IPS-18a (cell line): ENCODE measurements at regions not wholly inside any gene's neighbourhood (a gene's known extent, or its start where the extent isn't known, plus 50 kb on each side); places are given as distances from the start of the nearest gene placed in this dataset.

Experiments
- H3K27ac ChIP-seq: one replicate; pipeline ENCODE4 v1.5.1; 2013; ENCODE audit warnings: low read length
- H3K27me3 ChIP-seq: one replicate; pipeline ENCODE4 v1.6.1; 2013; ENCODE audit warnings: mild to moderate bottlenecking, low read length; ENCODE audit not compliant: control insufficient read depth, insufficient read depth
- H3K36me3 ChIP-seq: one replicate; pipeline ENCODE4 v1.6.1; 2013; ENCODE audit warnings: low read depth, low read length; ENCODE audit not compliant: control insufficient read depth
- H3K4me1 ChIP-seq: one replicate; pipeline ENCODE4 v1.6.1; 2013; ENCODE audit warnings: low read depth, low read length; ENCODE audit not compliant: control insufficient read depth
- H3K4me3 ChIP-seq: one replicate; pipeline ENCODE4 v1.5.1; 2013; ENCODE audit warnings: low read length
- H3K9ac ChIP-seq: one replicate; pipeline ENCODE4 v1.6.1; 2013; ENCODE audit warnings: mild to moderate bottlenecking, low read length, moderate library complexity
- H3K9me3 ChIP-seq: one replicate; pipeline ENCODE4 v1.6.1; 2013; ENCODE audit warnings: low read depth, low read length; ENCODE audit not compliant: control insufficient read depth

DNA sequence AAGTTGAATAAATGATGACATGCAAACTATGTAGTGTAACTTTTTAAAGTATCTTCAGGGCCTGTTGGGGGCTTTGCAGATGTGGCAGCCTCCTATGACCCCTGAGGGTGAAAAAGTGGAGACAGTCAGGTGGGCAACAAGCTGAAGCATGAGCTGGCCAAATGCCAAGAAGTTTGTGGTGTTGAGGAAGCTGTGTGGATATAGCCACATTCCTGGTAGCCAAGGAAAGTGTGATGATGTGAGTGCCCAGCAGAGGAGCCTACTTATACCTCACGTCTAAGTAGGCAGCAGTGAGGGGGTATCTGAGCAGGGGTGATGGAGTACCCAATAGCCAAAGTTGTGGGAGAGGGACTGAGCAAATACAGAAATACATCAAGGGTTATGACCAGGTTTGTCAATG is 621.2 kb upstream of the CDH6 start:
- no peaks in the 10 kb centered on the region for H3K36me3 ChIP-seq
- no peak overlapping the region for H3K9ac ChIP-seq
- no peaks in the 10 kb centered on the region for H3K9me3 ChIP-seq
- H3K4me1 ChIP-seq, result no peaks in the 10 kb centered on the region
- H3K27ac ChIP-seq, result no peak overlapping the region
- H3K27me3 ChIP-seq, result no peaks in the 10 kb centered on the region
- H3K4me3 ChIP-seq, result no peak overlapping the region

DNA sequence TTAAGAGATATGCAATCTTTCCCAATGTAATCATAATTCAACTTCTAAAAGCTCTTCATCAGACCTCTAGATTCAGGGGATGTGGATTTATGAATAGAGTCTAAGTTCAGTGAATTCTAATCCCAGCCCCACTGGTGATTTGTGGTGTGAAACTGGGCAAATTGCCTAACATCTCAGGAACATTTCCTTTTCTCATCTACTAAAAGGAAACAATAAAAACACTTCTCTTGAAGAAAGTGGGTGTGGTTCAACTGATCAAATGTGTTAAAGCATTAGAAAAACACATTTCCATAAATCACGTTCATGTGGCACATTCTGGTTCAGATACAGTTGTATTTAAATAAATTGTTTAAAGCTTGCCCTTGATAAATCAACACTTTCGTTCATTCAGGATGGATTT is 631.7 kb upstream of the CDH6 start:
- no peak overlapping the region for H3K4me3 ChIP-seq
- no peaks in the 10 kb centered on the region for H3K27me3 ChIP-seq
- H3K9me3 ChIP-seq, result no peaks in the 10 kb centered on the region
- peaks cover 8% of the 10 kb centered on the region for H3K4me1 ChIP-seq
- H3K9ac ChIP-seq, result no peak overlapping the region
- no peak overlapping the region for H3K27ac ChIP-seq
- no peaks in the 10 kb centered on the region for H3K36me3 ChIP-seq

DNA sequence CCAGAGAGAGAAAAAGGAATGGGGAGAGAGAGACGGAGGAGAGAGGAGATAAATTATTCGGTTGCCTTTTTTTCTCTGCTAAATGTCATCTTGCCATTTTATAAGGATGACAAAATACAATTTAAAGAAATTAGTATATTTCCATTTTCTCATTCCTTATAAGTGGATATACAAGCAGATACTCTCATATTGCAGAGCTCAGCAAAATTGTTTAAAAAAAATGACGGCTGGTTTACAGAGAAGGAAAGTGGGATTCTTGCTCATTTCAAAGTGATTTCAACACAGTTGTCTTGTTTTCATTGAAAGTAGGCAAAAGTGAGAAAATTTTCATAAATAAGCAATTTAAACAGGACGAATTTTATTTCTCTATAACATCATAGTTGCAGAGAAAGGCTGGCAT is 641.9 kb upstream of the CDH6 start:
- H3K9ac ChIP-seq, result no peak overlapping the region
- H3K27me3 ChIP-seq, result no peaks in the 10 kb centered on the region
- H3K9me3 ChIP-seq, result no peaks in the 10 kb centered on the region
- no peak overlapping the region for H3K27ac ChIP-seq
- H3K36me3 ChIP-seq, result no peaks in the 10 kb centered on the region
- H3K4me1 ChIP-seq, result no peaks in the 10 kb centered on the region
- no peak overlapping the region for H3K4me3 ChIP-seq

GRCh38 chr5:30548580-30549305 is 644.7 kb upstream of the CDH6 start:
- Histone ChIP-seq H3K4me1 (no peaks in the 10 kb centered on the region), H3K27me3 (no peaks in the 10 kb centered on the region), H3K9ac (no peak overlapping the region), H3K9me3 (no peaks in the 10 kb centered on the region), H3K27ac (no peak overlapping the region), H3K36me3 (no peaks in the 10 kb centered on the region), H3K4me3 (no peak overlapping the region)

DNA sequence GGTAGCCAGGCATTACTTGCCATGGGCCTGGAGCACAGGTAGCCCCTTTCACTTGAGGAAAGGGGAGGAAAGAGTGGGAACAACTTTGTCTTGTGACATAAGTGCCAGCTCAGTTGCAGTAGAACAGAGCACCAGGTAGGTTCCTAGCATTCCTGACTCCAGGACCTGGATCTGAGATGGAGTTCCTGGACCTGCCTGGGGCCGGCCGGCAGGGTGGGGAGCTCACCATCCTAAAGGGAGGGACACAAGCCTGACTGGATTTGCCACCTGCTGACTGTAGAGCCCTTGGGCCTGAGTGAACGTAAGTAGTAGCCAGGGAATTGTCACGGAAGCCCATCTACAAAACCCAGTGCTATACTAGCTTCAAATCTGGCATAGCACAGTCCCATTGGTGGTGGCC is 653.3 kb upstream of the CDH6 start:
- Histone ChIP-seq H3K4me1 (no peaks in the 10 kb centered on the region), H3K4me3 (no peak overlapping the region), H3K36me3 (no peaks in the 10 kb centered on the region), H3K9me3 (no peaks in the 10 kb centered on the region), H3K27ac (no peak overlapping the region), H3K9ac (no peak overlapping the region), H3K27me3 (no peaks in the 10 kb centered on the region)

DNA sequence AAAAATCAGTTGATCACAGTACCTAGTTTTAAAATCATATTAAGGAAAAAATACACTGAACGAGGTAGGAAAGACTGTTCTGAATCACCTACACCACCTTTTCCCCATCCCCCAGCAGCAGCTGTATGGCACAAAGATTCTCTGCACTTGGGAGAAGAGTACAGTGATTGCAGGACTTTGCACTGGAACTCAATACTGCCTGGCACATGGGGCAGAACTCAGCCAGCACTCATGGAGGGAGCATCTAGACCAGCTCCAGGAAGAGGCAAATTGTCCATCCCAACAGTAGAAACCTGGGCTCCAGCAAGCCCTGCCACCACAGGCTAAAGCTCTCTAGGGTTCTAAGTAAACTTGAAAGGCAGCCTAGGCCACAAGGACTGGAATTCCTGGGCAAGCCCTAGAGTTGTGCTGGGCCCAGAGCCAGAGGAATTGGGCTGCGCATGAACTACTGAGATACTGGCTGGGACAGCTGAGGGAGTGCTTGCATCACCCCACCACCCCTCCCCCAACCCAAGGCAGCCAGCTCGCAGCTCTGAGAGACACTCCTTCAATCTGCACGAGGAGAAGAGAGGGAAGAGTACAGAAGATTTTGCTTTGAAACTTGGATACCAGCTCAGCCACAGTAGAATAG is 654.4 kb upstream of the CDH6 start:
- Histone ChIP-seq H3K27ac (no peak overlapping the region), H3K27me3 (no peaks in the 10 kb centered on the region), H3K9me3 (no peaks in the 10 kb centered on the region), H3K4me1 (no peaks in the 10 kb centered on the region), H3K4me3 (no peak overlapping the region), H3K9ac (no peak overlapping the region), H3K36me3 (no peaks in the 10 kb centered on the region)

- Histone ChIP-seq H3K9ac (no peak overlapping the region), H3K27me3 (no peaks in the 10 kb centered on the region), H3K9me3 (no peaks in the 10 kb centered on the region), H3K36me3 (no peaks in the 10 kb centered on the region), H3K27ac (no peak overlapping the region), H3K4me1 (peaks cover 5% of the 10 kb centered on the region), H3K4me3 (no peak overlapping the region)
Measured at GRCh38 chr5:30525353-30525752, 668.1 kb upstream of the CDH6 start.

- no peaks in the 10 kb centered on the region for H3K36me3 ChIP-seq
- no peak overlapping the region for H3K4me3 ChIP-seq
- no peaks in the 10 kb centered on the region for H3K27me3 ChIP-seq
- H3K9me3 ChIP-seq, result no peaks in the 10 kb centered on the region
- H3K27ac ChIP-seq, result no peak overlapping the region
- H3K9ac ChIP-seq, result no peak overlapping the region
- H3K4me1 ChIP-seq, result peaks cover 5% of the 10 kb centered on the region
Measured at GRCh38 chr5:30524428-30524827, 669.1 kb upstream of the CDH6 start.

- Histone ChIP-seq H3K4me3 (no peak overlapping the region), H3K9me3 (no peaks in the 10 kb centered on the region), H3K36me3 (no peaks in the 10 kb centered on the region), H3K27me3 (no peaks in the 10 kb centered on the region), H3K4me1 (peaks cover 5% of the 10 kb centered on the region), H3K27ac (no peak overlapping the region), H3K9ac (no peak overlapping the region)
Measured at GRCh38 chr5:30523061-30523460, 670.4 kb upstream of the CDH6 start.

DNA sequence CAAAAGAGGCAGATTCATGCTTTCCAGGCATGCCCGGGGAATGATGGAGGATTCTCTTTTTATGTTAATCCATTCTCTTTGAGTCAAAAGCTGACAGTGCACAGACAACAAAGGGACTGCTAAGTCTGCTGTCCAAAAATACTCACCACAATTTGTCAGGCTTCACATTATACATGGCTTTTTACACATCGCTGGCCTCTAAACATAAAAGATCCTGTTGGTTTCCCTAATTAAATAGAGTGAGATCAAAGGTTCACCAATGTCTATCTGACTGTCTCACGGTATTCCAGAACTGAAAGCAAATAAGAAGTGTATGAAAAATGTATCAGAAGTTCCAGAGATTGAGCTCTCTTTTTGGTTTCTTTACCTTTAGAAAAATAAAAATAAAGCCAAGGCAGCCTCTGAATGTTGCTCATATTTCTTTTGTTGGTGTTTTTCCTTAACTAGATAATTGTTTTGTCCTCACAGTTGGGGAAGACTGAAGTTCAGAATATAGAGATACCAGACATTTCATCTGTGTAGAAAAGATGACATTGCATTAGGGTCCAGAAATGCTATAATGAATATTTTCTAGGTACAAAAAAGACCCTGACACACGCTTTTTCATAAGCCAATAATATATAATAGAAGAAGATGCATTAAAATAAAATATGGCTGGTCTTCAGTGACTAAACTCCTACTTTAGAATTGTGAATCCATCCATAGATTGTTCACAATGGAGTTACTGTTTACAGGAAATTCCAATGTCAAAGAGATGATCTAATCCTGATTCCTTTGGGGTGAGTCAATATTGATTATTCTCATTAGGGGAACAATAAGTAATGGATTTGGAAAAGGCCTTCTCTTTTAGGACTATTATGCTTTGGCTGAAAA is 688.2 kb upstream of the CDH6 start:
- Histone ChIP-seq H3K9me3 (no peaks in the 10 kb centered on the region), H3K4me1 (peaks cover 3% of the 10 kb centered on the region), H3K9ac (no peak overlapping the region), H3K4me3 (no peak overlapping the region), H3K27ac (no peak overlapping the region), H3K27me3 (no peaks in the 10 kb centered on the region), H3K36me3 (no peaks in the 10 kb centered on the region)

DNA sequence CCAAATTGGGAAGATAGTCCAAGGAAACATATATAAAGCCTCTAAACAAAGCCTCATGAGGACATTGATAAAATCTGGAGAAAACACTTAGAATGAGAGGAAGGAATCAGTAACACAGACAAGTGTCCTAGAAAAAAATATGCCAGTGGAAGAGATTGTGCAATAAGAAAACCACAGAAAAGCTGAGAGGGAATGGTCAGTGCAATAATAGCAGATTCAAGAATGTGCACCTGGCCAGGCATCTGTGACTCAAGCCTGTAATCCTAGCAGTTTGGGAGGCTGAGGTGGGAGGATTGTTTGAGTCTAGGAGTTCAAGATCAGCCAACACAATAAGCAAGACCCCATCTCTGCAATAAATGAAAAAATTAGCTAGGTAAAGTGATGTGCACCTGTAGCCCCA is 691.2 kb upstream of the CDH6 start:
- H3K4me3 ChIP-seq, result no peak overlapping the region
- H3K9me3 ChIP-seq, result no peaks in the 10 kb centered on the region
- no peaks in the 10 kb centered on the region for H3K36me3 ChIP-seq
- H3K27ac ChIP-seq, result no peak overlapping the region
- peaks cover 3% of the 10 kb centered on the region for H3K4me1 ChIP-seq
- no peak overlapping the region for H3K9ac ChIP-seq
- no peaks in the 10 kb centered on the region for H3K27me3 ChIP-seq
